ENCODE measurements at regions not wholly inside any gene's neighbourhood (a gene's known extent, or its start where the extent isn't known, plus 50 kb on each side); places are given as distances from the start of the nearest gene placed in this dataset.

DNA sequence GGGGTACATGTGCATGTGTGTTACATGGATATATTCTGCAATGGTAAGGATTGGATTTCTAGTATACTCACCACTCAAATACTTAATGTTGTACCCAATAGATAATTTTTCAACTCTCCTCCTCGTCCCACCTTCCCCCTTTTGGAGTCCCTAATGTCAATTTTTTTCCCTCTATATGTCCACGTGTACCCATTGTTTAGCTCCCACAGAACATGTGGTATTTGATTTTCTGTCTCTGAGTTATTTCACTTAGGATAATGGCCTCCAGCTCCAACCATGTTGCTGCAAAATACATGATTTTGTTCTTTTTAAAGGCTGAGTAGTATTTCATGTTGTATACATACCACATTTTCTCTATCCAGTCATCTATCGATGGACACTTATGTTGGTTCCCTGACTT, 97.2 kb upstream of the TMTC1 start:
- TF ChIP-seq, protein P1, sequence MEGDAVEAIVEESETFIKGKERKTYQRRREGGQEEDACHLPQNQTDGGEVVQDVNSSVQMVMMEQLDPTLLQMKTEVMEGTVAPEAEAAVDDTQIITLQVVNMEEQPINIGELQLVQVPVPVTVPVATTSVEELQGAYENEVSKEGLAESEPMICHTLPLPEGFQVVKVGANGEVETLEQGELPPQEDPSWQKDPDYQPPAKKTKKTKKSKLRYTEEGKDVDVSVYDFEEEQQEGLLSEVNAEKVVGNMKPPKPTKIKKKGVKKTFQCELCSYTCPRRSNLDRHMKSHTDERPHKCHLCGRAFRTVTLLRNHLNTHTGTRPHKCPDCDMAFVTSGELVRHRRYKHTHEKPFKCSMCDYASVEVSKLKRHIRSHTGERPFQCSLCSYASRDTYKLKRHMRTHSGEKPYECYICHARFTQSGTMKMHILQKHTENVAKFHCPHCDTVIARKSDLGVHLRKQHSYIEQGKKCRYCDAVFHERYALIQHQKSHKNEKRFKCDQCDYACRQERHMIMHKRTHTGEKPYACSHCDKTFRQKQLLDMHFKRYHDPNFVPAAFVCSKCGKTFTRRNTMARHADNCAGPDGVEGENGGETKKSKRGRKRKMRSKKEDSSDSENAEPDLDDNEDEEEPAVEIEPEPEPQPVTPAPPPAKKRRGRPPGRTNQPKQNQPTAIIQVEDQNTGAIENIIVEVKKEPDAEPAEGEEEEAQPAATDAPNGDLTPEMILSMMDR (IDR thresholded peaks at IDR 0.05), result no peak
- TF ChIP-seq POLR2A (IDR thresholded peaks at IDR 0.05), result no peak
- TF ChIP-seq EP300 (IDR thresholded peaks at IDR 0.05), result no peak
- no peak for TF ChIP-seq POLR2AphosphoS5 (IDR thresholded peaks at IDR 0.05)

All from gastroesophageal sphincter (tissue), 3 donors.